Skeletal muscle satellite cell (primary cell): ENCODE measurements at regions not wholly inside any gene's neighbourhood (a gene's known extent, or its start where the extent isn't known, plus 50 kb on each side); places are given as distances from the start of the nearest gene placed in this dataset.

Experiments used
- H3K27me3 ChIP-seq: 2 replicates; pipeline ENCODE4 v1.7.0; 2013; ENCODE audit warnings: low read length; ENCODE audit not compliant: control insufficient read depth, insufficient read depth
- H3K36me3 ChIP-seq: 2 replicates; pipeline ENCODE4 v1.7.0; 2013; ENCODE audit warnings: mild to moderate bottlenecking, control low read depth, low read length; ENCODE audit not compliant: insufficient read depth
- H3K4me1 ChIP-seq: 2 replicates; pipeline ENCODE4 v1.7.0; 2013; ENCODE audit warnings: low read length; ENCODE audit not compliant: control insufficient read depth, insufficient read depth
- H3K4me2 ChIP-seq: 2 replicates; pipeline ENCODE4 v1.7.0; 2013; ENCODE audit warnings: mild to moderate bottlenecking, low read length
- H3K4me3 ChIP-seq: 2 replicates; pipeline ENCODE4 v1.7.0; 2013; ENCODE audit warnings: low read length
- H3K9ac ChIP-seq: 2 replicates; pipeline ENCODE4 v1.7.0; 2013; ENCODE audit warnings: mild to moderate bottlenecking, low read depth, low read length, moderate library complexity
- H3K9me3 ChIP-seq: replicated peaks from 2 replicates; pipeline ENCODE4 v1.7.0; 2013; ENCODE audit warnings: mild to moderate bottlenecking, control low read depth, low read length

- Histone ChIP-seq H3K4me2 (no peak overlapping the region), H3K27me3 (peaks cover 21% of the 10 kb centered on the region), H3K36me3 (no peaks in the 10 kb centered on the region), H3K9me3 (no peaks in the 10 kb centered on the region), H3K4me3 (no peak overlapping the region), H3K9ac (no peak overlapping the region), H3K4me1 (no peaks in the 10 kb centered on the region)
Measured at GRCh38 chr5:56467176-56467717, 234.1 kb upstream of the ANKRD55 start.

DNA sequence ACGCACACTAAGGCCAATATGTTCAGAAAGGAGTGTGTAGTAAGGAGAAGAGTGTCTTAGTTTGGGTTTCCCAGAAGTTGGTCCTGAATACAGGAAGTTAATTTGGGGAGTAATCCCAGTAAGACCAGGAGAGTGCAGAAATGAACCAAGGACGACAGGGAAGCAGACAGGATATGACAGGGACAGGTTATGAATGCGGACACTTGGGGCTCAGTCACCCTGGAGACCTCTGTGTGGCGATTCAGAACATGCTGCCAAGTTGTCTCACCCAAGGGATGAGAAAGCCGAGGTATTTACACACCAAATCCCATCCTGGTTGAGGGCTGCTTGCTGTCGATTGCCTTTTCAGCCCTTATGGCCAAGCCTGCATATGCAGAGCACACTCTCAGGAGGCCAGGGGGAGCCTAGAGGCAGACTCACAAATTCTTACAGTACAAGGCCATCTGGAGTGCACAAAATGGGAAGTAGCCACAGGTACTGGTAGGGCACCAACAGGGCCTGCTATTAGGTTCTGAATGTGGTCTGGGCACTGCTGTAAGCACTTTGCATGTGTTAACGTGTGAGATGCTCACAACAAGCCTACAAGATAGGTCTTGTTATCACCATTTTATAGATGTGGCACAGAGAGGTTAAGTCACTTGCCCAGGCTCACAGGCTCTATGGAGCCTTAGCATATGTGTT is 233.1 kb upstream of the ANKRD55 start:
- Histone ChIP-seq H3K4me1 (no peaks in the 10 kb centered on the region), H3K4me2 (no peak overlapping the region), H3K4me3 (no peak overlapping the region), H3K9me3 (no peaks in the 10 kb centered on the region), H3K27me3 (peaks cover 16% of the 10 kb centered on the region), H3K36me3 (no peaks in the 10 kb centered on the region), H3K9ac (no peak overlapping the region)

DNA sequence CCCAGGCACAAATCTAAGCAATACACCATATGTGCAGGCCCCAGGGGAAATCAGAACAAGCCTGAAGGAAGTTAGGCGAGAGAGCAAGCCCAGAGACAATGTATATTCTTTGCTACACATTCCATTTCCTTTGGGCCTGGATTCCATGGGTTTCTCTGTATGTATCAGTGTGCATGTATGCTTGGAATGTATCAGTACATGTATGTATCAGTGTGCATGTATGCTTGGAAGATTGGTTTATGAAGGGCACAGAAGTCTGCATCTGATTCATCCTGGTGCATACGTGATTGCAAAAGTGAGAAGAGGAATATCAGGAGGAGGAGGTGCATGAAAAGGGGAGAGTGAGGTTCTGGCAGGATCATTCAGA is 232.6 kb upstream of the ANKRD55 start:
- Histone ChIP-seq H3K36me3 (no peaks in the 10 kb centered on the region), H3K9ac (no peak overlapping the region), H3K4me3 (no peak overlapping the region), H3K27me3 (peaks cover 16% of the 10 kb centered on the region), H3K4me1 (no peaks in the 10 kb centered on the region), H3K4me2 (no peak overlapping the region), H3K9me3 (no peaks in the 10 kb centered on the region)

DNA sequence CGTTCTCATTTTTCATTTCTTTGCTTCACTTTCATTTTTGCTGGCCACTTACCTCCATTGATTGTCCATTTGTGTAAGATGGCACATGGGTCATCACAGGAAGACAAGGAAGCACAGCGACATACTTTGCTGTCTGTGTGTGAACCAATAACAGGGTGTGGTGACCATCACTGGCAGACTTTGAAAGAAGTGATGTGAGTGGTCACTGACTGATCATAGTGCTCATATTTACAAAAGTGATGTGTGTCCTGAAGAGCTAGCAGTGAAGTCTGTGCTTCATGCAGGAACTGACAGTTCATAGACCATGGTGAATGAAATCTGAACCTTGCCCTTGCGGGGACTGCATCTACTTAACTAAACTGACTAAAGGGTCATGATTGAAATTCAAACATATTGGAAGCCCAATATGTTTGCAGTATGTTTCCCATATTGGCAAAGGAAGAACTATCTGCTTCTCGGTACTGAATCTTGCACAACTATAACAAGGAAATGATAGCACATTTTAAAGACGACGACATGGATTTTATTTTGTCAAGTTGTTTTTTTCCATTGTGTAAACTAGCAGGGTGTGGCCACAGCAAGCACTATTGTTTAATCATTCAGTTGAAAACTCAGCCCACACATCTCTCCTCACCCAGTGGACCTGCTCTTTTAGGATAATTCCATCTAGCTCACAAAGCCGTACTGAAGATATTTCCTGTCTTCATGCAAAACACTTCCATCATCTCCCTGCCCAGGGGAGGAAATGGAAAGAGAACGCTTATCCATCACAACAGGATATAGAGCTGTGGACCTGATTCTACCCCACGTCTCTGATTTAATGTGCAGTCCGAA is 232.0 kb upstream of the ANKRD55 start:
- Histone ChIP-seq H3K4me1 (no peaks in the 10 kb centered on the region), H3K9ac (no peak overlapping the region), H3K9me3 (no peaks in the 10 kb centered on the region), H3K27me3 (peaks cover 16% of the 10 kb centered on the region), H3K4me3 (no peak overlapping the region), H3K36me3 (no peaks in the 10 kb centered on the region), H3K4me2 (no peak overlapping the region)

- Histone ChIP-seq H3K27me3 (peaks cover 16% of the 10 kb centered on the region), H3K36me3 (no peaks in the 10 kb centered on the region), H3K4me1 (no peaks in the 10 kb centered on the region), H3K4me2 (no peak overlapping the region), H3K4me3 (no peak overlapping the region), H3K9me3 (no peaks in the 10 kb centered on the region), H3K9ac (no peak overlapping the region)
Measured at GRCh38 chr5:56463944-56464571, 230.9 kb upstream of the ANKRD55 start.

- no peak overlapping the region for H3K4me3 ChIP-seq
- peaks cover 2% of the 10 kb centered on the region for H3K27me3 ChIP-seq
- H3K4me2 ChIP-seq = no peak overlapping the region
- H3K9ac ChIP-seq = no peak overlapping the region
- H3K9me3 ChIP-seq = no peaks in the 10 kb centered on the region
- H3K4me1 ChIP-seq = no peaks in the 10 kb centered on the region
- H3K36me3 ChIP-seq = no peaks in the 10 kb centered on the region
Measured at GRCh38 chr5:56461584-56461983, 228.5 kb upstream of the ANKRD55 start.

DNA sequence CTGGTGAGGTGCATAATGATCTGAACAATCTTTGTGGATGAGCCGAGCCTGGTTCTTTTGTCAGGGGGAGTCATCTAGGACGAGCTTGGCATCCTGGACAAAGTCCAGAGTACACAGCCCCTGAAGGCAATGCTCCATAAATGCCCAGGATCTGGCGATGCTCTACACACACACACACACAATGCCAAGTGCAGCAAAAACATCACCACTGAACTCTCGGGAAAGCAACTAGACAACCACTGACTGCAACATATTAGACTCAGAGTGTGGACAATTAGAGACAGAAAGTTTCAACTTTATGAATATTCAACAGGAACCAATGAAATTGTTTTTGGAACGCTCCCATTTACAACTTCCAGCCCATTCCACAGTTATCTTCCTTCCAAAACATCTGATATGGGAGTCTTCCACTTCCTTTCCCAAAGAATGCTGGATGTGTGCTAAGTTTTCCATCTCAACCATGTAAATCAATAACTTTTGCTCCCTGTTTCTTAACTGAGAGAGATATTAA is 227.6 kb upstream of the ANKRD55 start:
- Histone ChIP-seq H3K4me1 (no peaks in the 10 kb centered on the region), H3K27me3 (no peaks in the 10 kb centered on the region), H3K9ac (no peak overlapping the region), H3K36me3 (no peaks in the 10 kb centered on the region), H3K4me2 (no peak overlapping the region), H3K9me3 (no peaks in the 10 kb centered on the region), H3K4me3 (no peak overlapping the region)

GRCh38 chr5:56460195-56460546 is 227.0 kb upstream of the ANKRD55 start:
- Histone ChIP-seq H3K27me3 (no peaks in the 10 kb centered on the region), H3K36me3 (no peaks in the 10 kb centered on the region), H3K9ac (no peak overlapping the region), H3K4me1 (no peaks in the 10 kb centered on the region), H3K9me3 (no peaks in the 10 kb centered on the region), H3K4me2 (no peak overlapping the region), H3K4me3 (no peak overlapping the region)

- no peak overlapping the region for H3K9ac ChIP-seq
- no peaks in the 10 kb centered on the region for H3K36me3 ChIP-seq
- H3K4me3 ChIP-seq = no peak overlapping the region
- no peak overlapping the region for H3K4me2 ChIP-seq
- H3K9me3 ChIP-seq = no peaks in the 10 kb centered on the region
- no peaks in the 10 kb centered on the region for H3K27me3 ChIP-seq
- H3K4me1 ChIP-seq = no peaks in the 10 kb centered on the region
Measured at GRCh38 chr5:56459394-56460194, 226.5 kb upstream of the ANKRD55 start.

DNA sequence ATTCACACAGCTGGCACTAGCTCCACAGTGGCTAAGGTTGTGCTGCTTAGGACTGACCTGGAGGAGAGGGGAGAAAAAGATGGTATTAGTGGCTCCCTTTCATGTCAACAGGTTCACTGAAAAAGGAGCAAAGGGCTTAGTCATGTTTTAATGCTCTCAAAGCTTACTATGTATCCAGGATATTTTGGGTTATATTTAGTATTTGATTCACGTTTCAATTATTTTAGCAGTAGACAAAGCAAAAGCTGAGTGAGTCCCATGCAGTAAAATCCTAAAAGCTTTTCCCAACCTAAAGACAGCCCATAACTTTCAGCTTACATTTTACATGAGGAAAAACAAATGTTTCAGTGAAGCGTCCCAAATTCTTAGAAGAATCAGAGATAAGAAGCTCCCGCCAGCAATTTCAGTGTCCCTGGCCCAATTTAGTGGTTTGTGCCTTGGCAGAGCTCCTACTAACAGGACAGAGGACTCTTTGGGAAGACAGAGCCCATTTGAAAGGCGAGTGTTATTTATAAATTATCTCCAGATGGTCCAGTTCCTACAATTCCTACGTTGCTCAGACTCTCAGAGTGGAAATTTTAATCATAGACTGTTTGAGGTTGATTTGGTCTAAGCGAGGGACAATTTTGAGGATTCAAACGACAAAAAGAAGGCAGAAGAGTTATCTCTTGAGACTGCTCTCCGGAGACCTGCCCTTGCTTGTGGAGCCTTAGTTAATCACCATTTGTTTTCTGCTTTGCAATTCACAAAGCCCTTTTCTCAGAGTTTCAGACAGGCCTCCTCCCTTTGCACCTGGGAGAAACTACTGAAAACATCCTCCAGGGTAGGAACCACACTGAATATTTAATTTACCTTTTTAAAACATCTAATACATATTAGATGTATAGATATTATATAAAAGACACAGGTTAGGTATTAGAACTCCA is 225.0 kb upstream of the ANKRD55 start:
- Histone ChIP-seq H3K4me3 (no peak overlapping the region), H3K9me3 (no peaks in the 10 kb centered on the region), H3K4me1 (no peaks in the 10 kb centered on the region), H3K36me3 (no peaks in the 10 kb centered on the region), H3K4me2 (no peak overlapping the region), H3K27me3 (no peaks in the 10 kb centered on the region), H3K9ac (no peak overlapping the region)
